Thoracic aorta (tissue), 2 donors: ENCODE measurements at regions not wholly inside any gene's neighbourhood (a gene's known extent, or its start where the extent isn't known, plus 50 kb on each side); places are given as distances from the start of the nearest gene placed in this dataset.

Source experiments
- ATAC-seq: fragments of 150-250 bp; one replicate; pipeline ENCODE4 v1.8.0; 2017; ENCODE audit warnings: low read depth; ENCODE audit not compliant: insufficient number of reproducible peaks, low FRiP score
- DNase-seq: peaks from one replicate; pipeline ENCODE4 v3.0.0-alpha.2; 2020; ENCODE audit warnings: low spot score
- H3K27ac ChIP-seq, 2 donors: fragments of 200-600 bp; sonication (generic); 1 replicate in 1 of 2; 2 replicates in 1 of 2; pipeline ENCODE4 v1.5.1; 2016; ENCODE audit warnings: mild to moderate bottlenecking in 2 of 2, moderate library complexity in 2 of 2
- H3K27me3 ChIP-seq: fragments of 200-600 bp; sonication (generic); replicated peaks from 2 replicates; pipeline ENCODE4 v1.6.0; 2016; ENCODE audit warnings: mild to moderate bottlenecking; ENCODE audit not compliant: insufficient read depth
- H3K36me3 ChIP-seq: fragments of 200-600 bp; sonication (generic); one replicate; pipeline ENCODE4 v1.5.1; 2016
- H3K4me1 ChIP-seq, 2 donors: fragments of 200-600 bp; sonication (generic); 1 replicate in 1 of 2; 2 replicates in 1 of 2; pipeline versions ENCODE4 v1.5.1 to v1.6.0; 2016; ENCODE audit warnings: low read depth in 2 of 2, mild to moderate bottlenecking in 1 of 2; ENCODE audit not compliant: control insufficient read depth in 1 of 2
- H3K4me3 ChIP-seq: fragments of 200-600 bp; sonication (generic); 2 replicates; pipeline ENCODE4 v1.5.1; 2016; ENCODE audit warnings: mild to moderate bottlenecking
- H3K9me3 ChIP-seq: fragments of 200-600 bp; sonication (generic); 2 replicates; pipeline ENCODE4 v1.5.1; 2016
- TF ChIP-seq, protein P1 (sequence below): fragments of 200-600 bp; sonication (generic); IDR thresholded peaks from one replicate; pipeline ENCODE4 v1.5.1; 2019; ENCODE audit warnings: antibody characterized with exemption

DNA sequence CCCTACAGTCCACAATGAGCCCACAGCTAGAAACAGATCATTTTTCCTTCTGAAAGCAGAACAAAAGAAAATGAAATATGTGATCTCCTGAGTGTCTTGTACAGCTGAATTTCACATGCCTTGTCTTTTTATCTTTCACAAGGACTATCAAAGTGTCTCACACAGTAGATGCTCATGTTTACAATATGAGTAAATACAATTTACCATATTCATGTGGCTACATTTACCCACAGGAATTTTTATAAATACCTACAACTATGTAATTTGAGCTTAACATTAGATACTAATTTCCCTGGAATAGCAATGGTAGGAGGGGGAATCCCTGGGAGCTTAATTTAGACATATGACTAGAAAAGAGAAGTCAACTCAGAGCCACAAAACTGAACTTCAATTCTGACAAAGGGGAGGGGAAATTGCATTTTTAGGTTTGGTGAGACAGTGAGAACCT lies 186.2 kb downstream of the MACC1 start:
- Histone ChIP-seq H3K36me3 (no peaks in the 10 kb centered on the region), H3K27ac (no peak overlapping the region), H3K4me1 (no peaks in the 10 kb centered on the region), H3K27me3 (no peaks in the 10 kb centered on the region), H3K4me3 (no peak overlapping the region), H3K9me3 (no peaks in the 10 kb centered on the region)
- ATAC-seq (no peak), DNase-seq (no peak)
- TF ChIP-seq, protein P1, sequence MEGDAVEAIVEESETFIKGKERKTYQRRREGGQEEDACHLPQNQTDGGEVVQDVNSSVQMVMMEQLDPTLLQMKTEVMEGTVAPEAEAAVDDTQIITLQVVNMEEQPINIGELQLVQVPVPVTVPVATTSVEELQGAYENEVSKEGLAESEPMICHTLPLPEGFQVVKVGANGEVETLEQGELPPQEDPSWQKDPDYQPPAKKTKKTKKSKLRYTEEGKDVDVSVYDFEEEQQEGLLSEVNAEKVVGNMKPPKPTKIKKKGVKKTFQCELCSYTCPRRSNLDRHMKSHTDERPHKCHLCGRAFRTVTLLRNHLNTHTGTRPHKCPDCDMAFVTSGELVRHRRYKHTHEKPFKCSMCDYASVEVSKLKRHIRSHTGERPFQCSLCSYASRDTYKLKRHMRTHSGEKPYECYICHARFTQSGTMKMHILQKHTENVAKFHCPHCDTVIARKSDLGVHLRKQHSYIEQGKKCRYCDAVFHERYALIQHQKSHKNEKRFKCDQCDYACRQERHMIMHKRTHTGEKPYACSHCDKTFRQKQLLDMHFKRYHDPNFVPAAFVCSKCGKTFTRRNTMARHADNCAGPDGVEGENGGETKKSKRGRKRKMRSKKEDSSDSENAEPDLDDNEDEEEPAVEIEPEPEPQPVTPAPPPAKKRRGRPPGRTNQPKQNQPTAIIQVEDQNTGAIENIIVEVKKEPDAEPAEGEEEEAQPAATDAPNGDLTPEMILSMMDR = no peak

DNA sequence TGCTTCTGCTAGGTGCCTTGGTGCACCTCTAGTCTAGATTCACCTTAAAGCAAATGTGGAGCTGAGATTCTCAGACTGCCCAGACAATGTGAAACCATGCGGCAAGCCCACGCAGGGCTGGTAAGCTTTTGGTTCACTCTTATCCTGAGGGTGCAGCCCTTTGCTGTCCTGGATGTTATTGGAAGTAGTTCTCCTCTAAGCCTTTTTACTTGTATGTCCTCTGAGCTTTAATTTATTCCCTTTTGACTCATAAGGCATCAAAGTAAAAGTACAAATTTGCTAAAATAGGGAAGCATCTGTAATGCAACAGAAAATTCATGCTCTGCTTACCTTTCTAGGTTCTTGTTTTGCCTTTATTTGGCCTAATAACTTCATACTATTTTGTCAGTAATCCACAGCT lies 186.8 kb downstream of the MACC1 start:
- H3K27ac ChIP-seq = no peak overlapping the region
- H3K27me3 ChIP-seq = no peaks in the 10 kb centered on the region
- no peak overlapping the region for H3K4me3 ChIP-seq
- ATAC-seq (no peak), DNase-seq (no peak)
- no peaks in the 10 kb centered on the region for H3K4me1 ChIP-seq
- no peaks in the 10 kb centered on the region for H3K36me3 ChIP-seq
- no peaks in the 10 kb centered on the region for H3K9me3 ChIP-seq
- TF ChIP-seq, protein P1 = no peak

DNA sequence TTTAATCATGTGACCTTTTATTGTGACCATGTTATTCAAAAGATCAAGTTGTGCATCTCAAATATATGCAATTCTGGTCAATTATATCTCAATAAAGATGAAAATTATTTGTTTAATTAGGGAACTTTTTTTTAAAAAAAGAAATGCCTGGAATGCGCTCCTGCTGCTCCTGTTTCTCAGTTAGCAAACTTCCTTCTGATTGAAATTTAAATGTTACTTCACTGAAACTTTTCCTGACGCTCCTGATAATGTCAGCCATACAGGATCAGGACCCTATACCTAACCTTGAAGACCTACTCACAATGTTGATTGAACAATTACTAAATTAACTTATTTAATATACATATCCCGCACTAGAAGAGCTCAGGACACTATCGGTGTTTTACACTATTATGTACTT lies 190.4 kb downstream of the MACC1 start:
- TF ChIP-seq, protein P1 = no peak
- DNase-seq (no peak), ATAC-seq (no peak)
- Histone ChIP-seq H3K36me3 (no peaks in the 10 kb centered on the region), H3K27ac (no peak overlapping the region), H3K9me3 (no peaks in the 10 kb centered on the region), H3K4me3 (no peak overlapping the region), H3K4me1 (no peaks in the 10 kb centered on the region), H3K27me3 (no peaks in the 10 kb centered on the region)

DNA sequence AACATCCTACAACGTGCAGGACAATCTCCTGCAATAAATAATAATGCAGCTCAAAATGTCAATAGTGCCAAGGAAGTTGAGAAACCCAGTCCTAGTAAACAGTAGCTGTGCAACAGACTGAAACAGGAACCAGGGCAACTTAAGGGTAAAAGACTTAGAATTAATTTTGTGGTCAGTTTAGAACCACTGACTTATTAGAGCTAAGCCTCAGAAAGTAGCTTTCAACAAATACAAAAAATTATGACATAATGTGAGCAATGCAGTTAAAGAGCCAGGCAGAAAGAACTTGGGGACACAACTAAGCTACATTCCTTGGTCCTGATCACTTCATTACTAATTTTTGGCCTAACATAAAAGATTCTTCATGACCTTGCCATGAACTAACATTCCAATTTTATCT lies 195.4 kb downstream of the MACC1 start:
- no peaks in the 10 kb centered on the region for H3K27me3 ChIP-seq
- H3K27ac ChIP-seq = no peak overlapping the region
- DNase-seq = no peak
- no peaks in the 10 kb centered on the region for H3K9me3 ChIP-seq
- no peaks in the 10 kb centered on the region for H3K4me1 ChIP-seq
- H3K4me3 ChIP-seq = no peak overlapping the region
- ATAC-seq = no peak
- H3K36me3 ChIP-seq = no peaks in the 10 kb centered on the region
- TF ChIP-seq, protein P1 = no peak

DNA sequence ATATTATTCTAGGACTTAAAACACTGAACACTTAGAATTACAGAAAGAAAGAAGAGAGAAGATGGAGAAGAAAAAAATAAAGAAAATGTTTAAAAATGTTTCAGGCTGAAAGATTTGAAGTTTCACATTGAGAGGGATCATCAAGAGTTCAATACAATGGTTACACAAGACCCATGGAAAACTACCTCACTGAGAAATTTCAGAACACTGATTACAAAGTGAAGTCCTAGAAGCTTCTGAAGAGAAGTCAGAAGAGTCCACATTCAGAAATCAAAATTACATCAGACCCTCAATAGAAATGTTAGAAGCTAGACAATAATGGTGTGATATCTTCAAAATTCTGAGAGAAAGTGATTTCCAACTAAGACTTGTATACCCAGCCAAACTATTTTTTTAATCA lies 196.1 kb downstream of the MACC1 start:
- H3K4me3 ChIP-seq = no peak overlapping the region
- no peak overlapping the region for H3K27ac ChIP-seq
- H3K27me3 ChIP-seq = no peaks in the 10 kb centered on the region
- H3K9me3 ChIP-seq = no peaks in the 10 kb centered on the region
- no peak for DNase-seq
- H3K36me3 ChIP-seq = no peaks in the 10 kb centered on the region
- no peak for ATAC-seq
- TF ChIP-seq, protein P1 = no peak
- H3K4me1 ChIP-seq = no peaks in the 10 kb centered on the region
